HepG2 (cell line): ENCODE measurements at regions not wholly inside any gene's neighbourhood (a gene's known extent, or its start where the extent isn't known, plus 50 kb on each side); places are given as distances from the start of the nearest gene placed in this dataset.

Source experiments
- ATAC-seq: fragments of 200-7000 bp; cut with Tn5 transposase; 3 replicates; pipeline ENCODE4 v1.9.1; 2020; ENCODE audit warnings: mild to moderate bottlenecking, moderate library complexity
- BruUV-seq: library from RNA; stranded (reverse); fragments of 400-500 nt; replicated peaks from 2 replicates; lab custom pipeline; 2021; lab: Mats Ljungman, UMichigan
- CTCF ChIA-PET: fragments of 300-600 bp; formaldehyde crosslinking; extraction: SDS; loops from one replicate; lab custom pipeline; 2021; ENCODE audit warnings: low total read pairs, inconsistent platforms, low intra/inter-chr PET ratio; lab: Yijun Ruan, JAX
- POLR2A ChIA-PET: fragments of 350-600 bp; sonication (Branson Sonifier 250); formaldehyde crosslinking; loops from one replicate; lab custom pipeline; 2020; ENCODE audit warnings: antibody characterized with exemption, inconsistent platforms; lab: Yijun Ruan, JAX
- DNase-seq: peaks from one replicate; pipeline ENCODE4 v3.0.0-alpha.2; 2015; ENCODE audit warnings: low spot score
- FAIRE-seq: peaks from 3 replicates; lab custom pipeline; 2011; peaks lifted over from hg19 to GRCh38; lab: Jason Lieb, UNC
- H2AFZ ChIP-seq: one replicate; pipeline ENCODE4 v1.6.1; 2011; ENCODE audit warnings: low read length, inconsistent platforms
- H3K27ac ChIP-seq: fragments of 300-600 bp; 3 replicates; pipeline ENCODE4 v1.8.0; 2011; ENCODE audit warnings: mixed run types, mild to moderate bottlenecking, mixed read lengths, low read length, inconsistent platforms; ENCODE audit not compliant: insufficient read depth; ENCODE audit errors: extremely low read length
- H3K27me3 ChIP-seq, 2 experiments: fragments of 200-600 bp in 1 of 2; 2 replicates in 1 of 2; 3 replicates in 1 of 2; pipeline versions ENCODE4 v1.6.0 to v1.8.0; 2011; ENCODE audit warnings: low read length in 2 of 2, mild to moderate bottlenecking in 2 of 2, moderate library complexity in 2 of 2, inconsistent platforms in 1 of 2; ENCODE audit not compliant: insufficient read depth in 2 of 2, control insufficient read depth in 1 of 2
- H3K36me3 ChIP-seq, 2 experiments: fragments of 200-600 bp in 1 of 2; replicated peaks in 1 of 2; 2 replicates in 1 of 2; 3 replicates in 1 of 2; pipeline versions ENCODE4 v1.5.1 to v1.8.0; 2011; ENCODE audit warnings: low read length in 2 of 2, inconsistent platforms in 1 of 2; ENCODE audit not compliant: insufficient read depth in 2 of 2, control insufficient read depth in 1 of 2
- H3K4me1 ChIP-seq: 2 replicates; pipeline ENCODE4 v1.5.1; 2012; ENCODE audit warnings: low read length, inconsistent platforms; ENCODE audit not compliant: insufficient read depth
- H3K4me2 ChIP-seq: 2 replicates; pipeline ENCODE4 v1.6.0; 2011; ENCODE audit warnings: low read depth, low read length, inconsistent platforms
- H3K4me3 ChIP-seq, 3 experiments: fragments of 200-600 bp in 1 of 3; sonication (generic), shearing (Covaris generic) in 1 of 3; replicated peaks in 1 of 3; 2 replicates each; pipeline ENCODE4 v1.5.1; 2011 to 2016; ENCODE audit warnings: low read length in 3 of 3, inconsistent platforms in 2 of 3, low read depth in 2 of 3, mild to moderate bottlenecking in 2 of 3, control low read depth in 1 of 3, mixed read lengths in 1 of 3; ENCODE audit not compliant: insufficient read depth in 1 of 3
- H3K79me2 ChIP-seq: one replicate; pipeline ENCODE4 v1.6.1; 2011; ENCODE audit warnings: low read length, inconsistent platforms; ENCODE audit not compliant: insufficient read depth
- H3K9ac ChIP-seq: 2 replicates; pipeline ENCODE4 v1.6.0; 2011; ENCODE audit warnings: mild to moderate bottlenecking, low read depth, low read length, inconsistent platforms; ENCODE audit not compliant: insufficient read depth
- H3K9me3 ChIP-seq: 2 replicates; pipeline ENCODE4 v1.5.1; 2012; ENCODE audit warnings: mild to moderate bottlenecking, low read length
- H4K20me1 ChIP-seq: 2 replicates; pipeline ENCODE4 v1.6.0; 2011; ENCODE audit warnings: inconsistent platforms, mild to moderate bottlenecking, low read length, moderate library complexity; ENCODE audit not compliant: insufficient read depth
- AKNA ChIP-seq: sonication (generic); formaldehyde crosslinking; IDR thresholded peaks from 2 replicates; pipeline ENCODE4 v1.4.0; 2020; ENCODE audit warnings: missing genetic modification reagents, borderline replicate concordance
- NFYB ChIP-seq: sonication (generic); formaldehyde crosslinking; IDR thresholded peaks from 2 replicates; pipeline ENCODE4 v1.4.0; 2020; ENCODE audit warnings: missing genetic modification reagents
- SMAD1 ChIP-seq: sonication (generic); formaldehyde crosslinking; IDR thresholded peaks from 2 replicates; pipeline ENCODE4 v1.4.0; 2020; ENCODE audit warnings: missing genetic modification reagents, low read depth, mild to moderate bottlenecking, borderline replicate concordance
- USF2 ChIP-seq, 2 experiments: sonication (generic) in 1 of 2; formaldehyde crosslinking in 1 of 2; IDR thresholded peaks; 2 replicates each; pipeline versions ENCODE4 v1.5.1 to v1.6.1; 2011 to 2020; ENCODE audit warnings: borderline replicate concordance in 1 of 2, low read depth in 1 of 2, low read length in 1 of 2, mild to moderate bottlenecking in 1 of 2, missing genetic modification reagents in 1 of 2, moderate library complexity in 1 of 2
- ZBTB1 ChIP-seq: sonication (generic); formaldehyde crosslinking; IDR thresholded peaks from 2 replicates; pipeline ENCODE4 v1.4.0; 2020; ENCODE audit warnings: missing genetic modification reagents, borderline replicate concordance
- ZFP36L1 ChIP-seq: sonication (generic); formaldehyde crosslinking; IDR thresholded peaks from 2 replicates; pipeline ENCODE4 v1.8.0; 2022; ENCODE audit warnings: mild to moderate bottlenecking, missing genetic modification reagents, moderate library complexity
- ZNF792 ChIP-seq: IDR thresholded peaks from 2 replicates; pipeline ENCODE4 v1.6.1; 2016
- ZZZ3 ChIP-seq: sonication (generic); formaldehyde crosslinking; IDR thresholded peaks from 2 replicates; pipeline ENCODE4 v1.4.0; 2020; ENCODE audit warnings: missing genetic modification reagents, mild to moderate bottlenecking, borderline replicate concordance
- WGBS: methylation state at CpG from one replicate; pipeline ENCODE4 v1.1.6; 2017; ENCODE audit warnings: low lambda C conversion rate; 5-methylcytosine and 5-hydroxymethylcytosine counted together
- in situ Hi-C: cut with HindIII; loops from 2 replicates; pipeline ENCODE4 v1.10.0; 2017; ENCODE audit warnings: low pct_unique_long_range_greater_than_20kb; ENCODE audit not compliant: extremely low pct_ligation_motif_present
- intact Hi-C: fragments of 100-400 bp; cut with micrococcal nuclease; formaldehyde crosslinking; loops from one replicate; pipeline ENCODE4 v1.10.0; 2022; ENCODE audit not compliant: unreplicated experiment

GRCh38 chr2:20125164-20125563 is 73.7 kb upstream of the LAPTM4A start:
- H3K4me1 ChIP-seq: peaks cover 29% of the 10 kb centered on the region
- WGBS: 51% methylated on average over 6 of the region's 6 CpGs
- intact Hi-C loops: no loop called here
- H2AFZ ChIP-seq: no peak overlapping the region
- no peak overlapping the region for H3K4me3 ChIP-seq
- H3K27me3 ChIP-seq: peaks cover 1 to 24% of the 10 kb centered on the region in 2 experiments; a peak in 2 of 5 replicates
- no peaks in the 10 kb centered on the region for H4K20me1 ChIP-seq
- no peaks in the 10 kb centered on the region for H3K79me2 ChIP-seq
- no peaks in the 10 kb centered on the region for H3K36me3 ChIP-seq
- ATAC-seq: no peak
- CTCF ChIA-PET: no interaction called here
- H3K9ac ChIP-seq: no peak overlapping the region
- no peak for FAIRE-seq
- no peak overlapping the region for H3K4me2 ChIP-seq
- in situ Hi-C loops: no loop called here
- no TSS peak for BruUV-seq
- POLR2A ChIA-PET: no interaction called here
- no peaks in the 10 kb centered on the region for H3K9me3 ChIP-seq
- no peak for TF ChIP-seq ZZZ3 (CRISPR knock-in tag)
- TF ChIP-seq, all 625 proteins: peak for 0
- H3K27ac ChIP-seq: no peak overlapping the region
- DNase-seq: no peak

GRCh38 chr2:20123871-20124594 is 72.6 kb upstream of the LAPTM4A start:
- Histone ChIP-seq H4K20me1 (no peaks in the 10 kb centered on the region), H3K4me3 (no peak overlapping the region), H3K79me2 (no peaks in the 10 kb centered on the region), H3K4me2 (no peak overlapping the region), H2AFZ (no peak overlapping the region), H3K36me3 (no peaks in the 10 kb centered on the region), H3K27me3 (peaks cover 1 to 13% of the 10 kb centered on the region in 2 experiments; a peak in 2 of 5 replicates), H3K27ac (no peak overlapping the region), H3K9me3 (no peaks in the 10 kb centered on the region), H3K9ac (no peak overlapping the region), H3K4me1 (peaks cover 18% of the 10 kb centered on the region)
- ATAC-seq (no peak), FAIRE-seq (no peak), DNase-seq (no peak)
- 46% methylated on average over 4 of the region's 4 CpGs for WGBS
- no peak for TF ChIP-seq AKNA (CRISPR knock-in tag)
- TF ChIP-seq ZFP36L1 (CRISPR knock-in tag): no peak
- no peak for TF ChIP-seq ZBTB1 (CRISPR knock-in tag)
- no peak for TF ChIP-seq ZNF792 (CRISPR knock-in tag)
- TF ChIP-seq NFYB (CRISPR knock-in tag): peak; percentile 29; the same call in 1 of the 2 replicates
- TF ChIP-seq USF2 (IDR thresholded peaks at IDR 0.05; ENCODE audit: low read depth, low read length): peak; percentile 30
- TF ChIP-seq USF2 (CRISPR knock-in tag; IDR thresholded peaks at IDR 0.05; ENCODE audit: borderline replicate concordance): no peak
- no peak for TF ChIP-seq SMAD1 (CRISPR knock-in tag)
- no TSS peak for BruUV-seq
- ChIA-PET POLR2A (no interaction called here), CTCF (no interaction called here)
- in situ Hi-C loops (no loop called here), intact Hi-C loops (no loop called here)
